ENCODE measurements at regions not wholly inside any gene's neighbourhood (a gene's known extent, or its start where the extent isn't known, plus 50 kb on each side); places are given as distances from the start of the nearest gene placed in this dataset.
A peak's percentile ranks its signal among the peaks of the same experiment; 100 is the strongest.

GRCh38 chr14:36465178-36465577 is 54.9 kb downstream of the NKX2-1 start:
- no peaks in the 10 kb centered on the region for H3K36me3 ChIP-seq
- H3K27ac ChIP-seq: no peak overlapping the region
- no peak for TF ChIP-seq CTCF (IDR thresholded peaks at IDR 0.05)
- no peak for DNase-seq
- peak in 1 of 2 donors; percentile 26 for ATAC-seq
- no peaks in the 10 kb centered on the region for H3K27me3 ChIP-seq (ENCODE audit: low read depth)
- intact Hi-C loops (cut with DNase I): no loop called here
- no peaks in the 10 kb centered on the region for H3K4me1 ChIP-seq
- H3K4me3 ChIP-seq: no peak overlapping the region
- H3K9me3 ChIP-seq: no peaks in the 10 kb centered on the region

GRCh38 chr14:36462890-36463289 is 57.1 kb downstream of the NKX2-1 start:
- Histone ChIP-seq H3K27ac (no peak overlapping the region), H3K9me3 (no peaks in the 10 kb centered on the region), H3K4me1 (no peaks in the 10 kb centered on the region), H3K27me3 (ENCODE audit: low read depth) (no peaks in the 10 kb centered on the region), H3K36me3 (no peaks in the 10 kb centered on the region), H3K4me3 (no peak overlapping the region)
- no peak for TF ChIP-seq CTCF (IDR thresholded peaks at IDR 0.05)
- intact Hi-C loops (cut with DNase I): no loop called here
- DNase-seq (no peak), ATAC-seq (no peak)

- no peak for TF ChIP-seq CTCF (IDR thresholded peaks at IDR 0.05)
- Histone ChIP-seq H3K4me3 (no peak overlapping the region), H3K9me3 (no peaks in the 10 kb centered on the region), H3K36me3 (no peaks in the 10 kb centered on the region), H3K27ac (peak overlapping the region; percentile 54), H3K4me1 (peaks cover 13% of the 10 kb centered on the region), H3K27me3 (ENCODE audit: low read depth) (no peaks in the 10 kb centered on the region)
- no peak for DNase-seq
- intact Hi-C loops (cut with DNase I): no loop called here
- no peak for ATAC-seq
Measured at GRCh38 chr14:36455241-36455627, 64.8 kb downstream of the NKX2-1 start.

- ATAC-seq (peak; percentile 76 to 89), DNase-seq (no peak)
- Histone ChIP-seq H3K4me3 (no peak overlapping the region), H3K27me3 (ENCODE audit: low read depth) (no peaks in the 10 kb centered on the region), H3K27ac (peak overlapping the region; percentile 69), H3K4me1 (peaks cover 13% of the 10 kb centered on the region), H3K9me3 (no peaks in the 10 kb centered on the region), H3K36me3 (no peaks in the 10 kb centered on the region)
- intact Hi-C loops (cut with DNase I): no loop called here
- no peak for TF ChIP-seq CTCF (IDR thresholded peaks at IDR 0.05)
Measured at GRCh38 chr14:36454599-36455240, 65.3 kb downstream of the NKX2-1 start.

GRCh38 chr14:36452860-36453259 is 67.2 kb downstream of the NKX2-1 start:
- Histone ChIP-seq H3K4me1 (peaks cover 13% of the 10 kb centered on the region), H3K4me3 (no peak overlapping the region), H3K27me3 (ENCODE audit: low read depth) (no peaks in the 10 kb centered on the region), H3K36me3 (no peaks in the 10 kb centered on the region), H3K9me3 (no peaks in the 10 kb centered on the region), H3K27ac (no peak overlapping the region)
- intact Hi-C loops (cut with DNase I): no loop called here
- TF ChIP-seq CTCF (IDR thresholded peaks at IDR 0.05): no peak
- DNase-seq: no peak
- ATAC-seq: no peak
